Thyroid gland (tissue), 4 donors: ENCODE measurements at regions not wholly inside any gene's neighbourhood (a gene's known extent, or its start where the extent isn't known, plus 50 kb on each side); places are given as distances from the start of the nearest gene placed in this dataset.

ENCODE experiments used
- POLR2A ChIP-seq, 2 donors: fragments of 450-650 bp; IDR thresholded peaks; one replicate each; pipeline ENCODE4 v1.6.1; 2017; ENCODE audit warnings: antibody characterized with exemption in 2 of 2, mild to moderate bottlenecking in 2 of 2, moderate library complexity in 1 of 2
- TF ChIP-seq, protein P1 (sequence below), 6 experiments: fragments of 200-600 bp in 3 of 6; fragments of 450-650 bp in 3 of 6; sonication (generic) in 3 of 6; IDR thresholded peaks; one replicate each; pipeline ENCODE4 v1.5.1; 2016 to 2019; ENCODE audit warnings: antibody characterized with exemption in 6 of 6, mild to moderate bottlenecking in 2 of 6, inconsistent platforms in 1 of 6, moderate library complexity in 1 of 6

GRCh38 chr11:112477152-112477551, 216.5 kb upstream of the PLET1 start:
- no peak for TF ChIP-seq POLR2A (IDR thresholded peaks at IDR 0.05)
- TF ChIP-seq, protein P1, sequence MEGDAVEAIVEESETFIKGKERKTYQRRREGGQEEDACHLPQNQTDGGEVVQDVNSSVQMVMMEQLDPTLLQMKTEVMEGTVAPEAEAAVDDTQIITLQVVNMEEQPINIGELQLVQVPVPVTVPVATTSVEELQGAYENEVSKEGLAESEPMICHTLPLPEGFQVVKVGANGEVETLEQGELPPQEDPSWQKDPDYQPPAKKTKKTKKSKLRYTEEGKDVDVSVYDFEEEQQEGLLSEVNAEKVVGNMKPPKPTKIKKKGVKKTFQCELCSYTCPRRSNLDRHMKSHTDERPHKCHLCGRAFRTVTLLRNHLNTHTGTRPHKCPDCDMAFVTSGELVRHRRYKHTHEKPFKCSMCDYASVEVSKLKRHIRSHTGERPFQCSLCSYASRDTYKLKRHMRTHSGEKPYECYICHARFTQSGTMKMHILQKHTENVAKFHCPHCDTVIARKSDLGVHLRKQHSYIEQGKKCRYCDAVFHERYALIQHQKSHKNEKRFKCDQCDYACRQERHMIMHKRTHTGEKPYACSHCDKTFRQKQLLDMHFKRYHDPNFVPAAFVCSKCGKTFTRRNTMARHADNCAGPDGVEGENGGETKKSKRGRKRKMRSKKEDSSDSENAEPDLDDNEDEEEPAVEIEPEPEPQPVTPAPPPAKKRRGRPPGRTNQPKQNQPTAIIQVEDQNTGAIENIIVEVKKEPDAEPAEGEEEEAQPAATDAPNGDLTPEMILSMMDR (IDR thresholded peaks at IDR 0.05): no peak
